SK-N-SH treated with all-trans-retinoic acid at 6 μM for 48 hours (cell line): ENCODE measurements at regions not wholly inside any gene's neighbourhood (a gene's known extent, or its start where the extent isn't known, plus 50 kb on each side); places are given as distances from the start of the nearest gene placed in this dataset.

Experiments used
- ATAC-seq: fragments of 200-7000 bp; cut with Tn5 transposase; 3 replicates; pipeline ENCODE4 v1.9.1; 2020; ENCODE audit warnings: mild to moderate bottlenecking, moderate library complexity
- ARNTL ChIP-seq: fragments of 450-650 bp; formaldehyde crosslinking; IDR thresholded peaks from 2 replicates; pipeline ENCODE4 v1.5.0; 2020; ENCODE audit warnings: low read depth, mild to moderate bottlenecking, moderate library complexity, borderline replicate concordance
- BACH2 ChIP-seq: fragments of 250-450 bp; sonication (Bioruptor Pico); IDR thresholded peaks from 2 replicates; pipeline ENCODE4 v1.9.0; 2021; ENCODE audit warnings: mild to moderate bottlenecking, borderline replicate concordance
- CSDC2 ChIP-seq: fragments of 250-450 bp; sonication (Bioruptor Pico); IDR thresholded peaks from 2 replicates; pipeline ENCODE4 v1.5.0; 2020; ENCODE audit warnings: mild to moderate bottlenecking, moderate library complexity
- GLIS3 ChIP-seq: fragments of 250-450 bp; sonication (Bioruptor Pico); IDR thresholded peaks from 2 replicates; pipeline ENCODE4 v1.5.0; 2020; ENCODE audit warnings: mild to moderate bottlenecking, moderate library complexity
- ISL1 ChIP-seq: fragments of 250-450 bp; sonication (Bioruptor Pico); IDR thresholded peaks from 2 replicates; pipeline ENCODE4 v2.1.2; 2022; ENCODE audit warnings: mild to moderate bottlenecking, moderate library complexity
- OSR1 ChIP-seq: fragments of 250-450 bp; sonication (Bioruptor Pico); IDR thresholded peaks from 2 replicates; pipeline ENCODE4 v1.8.0; 2022; ENCODE audit warnings: moderate library complexity, mild to moderate bottlenecking, inconsistent platforms
- PPARA ChIP-seq: fragments of 250-450 bp; sonication (Bioruptor Pico); IDR thresholded peaks from 2 replicates; pipeline ENCODE4 v1.5.0; 2020; ENCODE audit warnings: mild to moderate bottlenecking, borderline replicate concordance
- RARB ChIP-seq: fragments of 250-450 bp; sonication (Bioruptor Pico); IDR thresholded peaks from 2 replicates; pipeline ENCODE4 v1.8.0; 2021; ENCODE audit warnings: mild to moderate bottlenecking, moderate library complexity
- SNAI2 ChIP-seq: fragments of 250-450 bp; sonication (Bioruptor Pico); IDR thresholded peaks from 2 replicates; pipeline ENCODE4 v1.5.0; 2020; ENCODE audit warnings: mild to moderate bottlenecking, moderate library complexity
- TCF4 ChIP-seq: fragments of 250-450 bp; sonication (Bioruptor Pico); IDR thresholded peaks from 2 replicates; pipeline ENCODE4 v1.8.0; 2021; ENCODE audit warnings: mild to moderate bottlenecking, moderate library complexity, borderline replicate concordance
- TOX ChIP-seq: fragments of 250-450 bp; sonication (Bioruptor Pico); IDR thresholded peaks from 2 replicates; pipeline ENCODE4 v1.8.0; 2021; ENCODE audit warnings: mild to moderate bottlenecking, moderate library complexity, borderline replicate concordance
- ZC3H10 ChIP-seq: fragments of 250-450 bp; sonication (Bioruptor Pico); IDR thresholded peaks from 2 replicates; pipeline ENCODE4 v1.5.1; 2021; ENCODE audit warnings: mild to moderate bottlenecking, moderate library complexity
- ZFP3 ChIP-seq: fragments of 250-450 bp; sonication (Bioruptor Pico); IDR thresholded peaks from 2 replicates; pipeline ENCODE4 v1.5.0; 2020; ENCODE audit warnings: mild to moderate bottlenecking, moderate library complexity
- ZFP30 ChIP-seq: fragments of 450-650 bp; formaldehyde crosslinking; IDR thresholded peaks from 2 replicates; pipeline ENCODE4 v1.5.0; 2022; ENCODE audit warnings: mild to moderate bottlenecking, moderate library complexity
- ZNF565 ChIP-seq: fragments of 450-650 bp; formaldehyde crosslinking; conservative IDR thresholded peaks from 2 replicates; pipeline ENCODE4 v1.5.0; 2020; ENCODE audit warnings: low read depth, mild to moderate bottlenecking, moderate library complexity
- ZNF70 ChIP-seq: fragments of 450-650 bp; formaldehyde crosslinking; IDR thresholded peaks from 2 replicates; pipeline ENCODE4 v1.5.0; 2020; ENCODE audit warnings: mild to moderate bottlenecking, moderate library complexity
- ZNF8 ChIP-seq: fragments of 450-650 bp; formaldehyde crosslinking; IDR thresholded peaks from 2 replicates; pipeline ENCODE4 v1.5.0; 2020; ENCODE audit warnings: mild to moderate bottlenecking, moderate library complexity
- TF ChIP-seq, protein P1 (sequence below): fragments of 250-450 bp; sonication (Bioruptor Pico); IDR thresholded peaks from 2 replicates; pipeline ENCODE4 v1.5.1; 2020; ENCODE audit warnings: low read depth, mild to moderate bottlenecking, moderate library complexity
- TF ChIP-seq, protein P2 (sequence below): fragments of 250-450 bp; sonication (Bioruptor Pico); IDR thresholded peaks from 2 replicates; pipeline ENCODE4 v1.8.0; 2020; ENCODE audit warnings: mild to moderate bottlenecking, moderate library complexity, borderline replicate concordance
- TF ChIP-seq, protein P3 (sequence below): fragments of 250-450 bp; sonication (Bioruptor Pico); IDR thresholded peaks from 2 replicates; pipeline ENCODE4 v1.8.0; 2021; ENCODE audit warnings: low read depth, mild to moderate bottlenecking, moderate library complexity, borderline replicate concordance
- TF ChIP-seq, protein P4 (sequence below): fragments of 250-450 bp; sonication (Bioruptor Pico); IDR thresholded peaks from 2 replicates; pipeline ENCODE4 v1.5.0; 2020; ENCODE audit warnings: mild to moderate bottlenecking, moderate library complexity

DNA sequence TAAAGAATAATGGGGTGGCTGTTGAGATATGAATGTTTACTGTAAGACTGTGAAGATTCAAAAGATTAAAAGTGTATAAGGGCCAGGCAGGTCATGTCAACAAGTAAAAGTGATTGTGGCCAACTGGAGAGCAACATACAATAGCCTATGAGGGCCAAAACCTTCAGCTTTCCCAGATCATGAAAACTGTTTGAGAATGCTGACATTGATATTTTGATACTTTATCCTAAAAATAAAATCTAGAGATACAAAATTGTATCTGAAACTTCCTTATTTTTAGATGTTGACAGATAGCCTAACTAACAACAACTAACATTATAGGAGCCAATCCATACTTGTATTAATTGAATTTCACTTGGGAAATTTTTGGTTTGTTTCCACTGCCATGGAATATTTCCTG is 70.3 kb upstream of the PAK5 start:
- ATAC-seq = no peak
- TF ChIP-seq, protein P1, sequence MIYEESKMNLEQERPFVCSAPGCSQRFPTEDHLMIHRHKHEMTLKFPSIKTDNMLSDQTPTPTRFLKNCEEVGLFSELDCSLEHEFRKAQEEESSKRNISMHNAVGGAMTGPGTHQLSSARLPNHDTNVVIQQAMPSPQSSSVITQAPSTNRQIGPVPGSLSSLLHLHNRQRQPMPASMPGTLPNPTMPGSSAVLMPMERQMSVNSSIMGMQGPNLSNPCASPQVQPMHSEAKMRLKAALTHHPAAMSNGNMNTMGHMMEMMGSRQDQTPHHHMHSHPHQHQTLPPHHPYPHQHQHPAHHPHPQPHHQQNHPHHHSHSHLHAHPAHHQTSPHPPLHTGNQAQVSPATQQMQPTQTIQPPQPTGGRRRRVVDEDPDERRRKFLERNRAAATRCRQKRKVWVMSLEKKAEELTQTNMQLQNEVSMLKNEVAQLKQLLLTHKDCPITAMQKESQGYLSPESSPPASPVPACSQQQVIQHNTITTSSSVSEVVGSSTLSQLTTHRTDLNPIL = no peak
- TF ChIP-seq BACH2 (CRISPR knock-in tag) (no peak), ZNF70 (CRISPR knock-in tag) (no peak), TCF4 (CRISPR knock-in tag) (no peak), OSR1 (CRISPR knock-in tag) (no peak), ZNF565 (CRISPR knock-in tag) (no peak), ISL1 (CRISPR knock-in tag) (no peak), CSDC2 (CRISPR knock-in tag) (no peak), ZNF8 (no peak), RARB (CRISPR knock-in tag) (no peak), TOX (CRISPR knock-in tag) (no peak), ZFP30 (CRISPR knock-in tag) (no peak), ZC3H10 (CRISPR knock-in tag) (no peak), ZFP3 (CRISPR knock-in tag) (no peak)
- TF ChIP-seq, protein P2, sequence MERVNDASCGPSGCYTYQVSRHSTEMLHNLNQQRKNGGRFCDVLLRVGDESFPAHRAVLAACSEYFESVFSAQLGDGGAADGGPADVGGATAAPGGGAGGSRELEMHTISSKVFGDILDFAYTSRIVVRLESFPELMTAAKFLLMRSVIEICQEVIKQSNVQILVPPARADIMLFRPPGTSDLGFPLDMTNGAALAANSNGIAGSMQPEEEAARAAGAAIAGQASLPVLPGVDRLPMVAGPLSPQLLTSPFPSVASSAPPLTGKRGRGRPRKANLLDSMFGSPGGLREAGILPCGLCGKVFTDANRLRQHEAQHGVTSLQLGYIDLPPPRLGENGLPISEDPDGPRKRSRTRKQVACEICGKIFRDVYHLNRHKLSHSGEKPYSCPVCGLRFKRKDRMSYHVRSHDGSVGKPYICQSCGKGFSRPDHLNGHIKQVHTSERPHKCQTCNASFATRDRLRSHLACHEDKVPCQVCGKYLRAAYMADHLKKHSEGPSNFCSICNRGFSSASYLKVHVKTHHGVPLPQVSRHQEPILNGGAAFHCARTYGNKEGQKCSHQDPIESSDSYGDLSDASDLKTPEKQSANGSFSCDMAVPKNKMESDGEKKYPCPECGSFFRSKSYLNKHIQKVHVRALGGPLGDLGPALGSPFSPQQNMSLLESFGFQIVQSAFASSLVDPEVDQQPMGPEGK = no peak
- TF ChIP-seq, protein P3, sequence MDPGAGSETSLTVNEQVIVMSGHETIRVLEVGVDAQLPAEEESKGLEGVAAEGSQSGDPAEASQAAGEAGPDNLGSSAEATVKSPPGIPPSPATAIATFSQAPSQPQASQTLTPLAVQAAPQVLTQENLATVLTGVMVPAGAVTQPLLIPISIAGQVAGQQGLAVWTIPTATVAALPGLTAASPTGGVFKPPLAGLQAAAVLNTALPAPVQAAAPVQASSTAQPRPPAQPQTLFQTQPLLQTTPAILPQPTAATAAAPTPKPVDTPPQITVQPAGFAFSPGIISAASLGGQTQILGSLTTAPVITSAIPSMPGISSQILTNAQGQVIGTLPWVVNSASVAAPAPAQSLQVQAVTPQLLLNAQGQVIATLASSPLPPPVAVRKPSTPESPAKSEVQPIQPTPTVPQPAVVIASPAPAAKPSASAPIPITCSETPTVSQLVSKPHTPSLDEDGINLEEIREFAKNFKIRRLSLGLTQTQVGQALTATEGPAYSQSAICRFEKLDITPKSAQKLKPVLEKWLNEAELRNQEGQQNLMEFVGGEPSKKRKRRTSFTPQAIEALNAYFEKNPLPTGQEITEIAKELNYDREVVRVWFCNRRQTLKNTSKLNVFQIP (CRISPR knock-in tag) = no peak

DNA sequence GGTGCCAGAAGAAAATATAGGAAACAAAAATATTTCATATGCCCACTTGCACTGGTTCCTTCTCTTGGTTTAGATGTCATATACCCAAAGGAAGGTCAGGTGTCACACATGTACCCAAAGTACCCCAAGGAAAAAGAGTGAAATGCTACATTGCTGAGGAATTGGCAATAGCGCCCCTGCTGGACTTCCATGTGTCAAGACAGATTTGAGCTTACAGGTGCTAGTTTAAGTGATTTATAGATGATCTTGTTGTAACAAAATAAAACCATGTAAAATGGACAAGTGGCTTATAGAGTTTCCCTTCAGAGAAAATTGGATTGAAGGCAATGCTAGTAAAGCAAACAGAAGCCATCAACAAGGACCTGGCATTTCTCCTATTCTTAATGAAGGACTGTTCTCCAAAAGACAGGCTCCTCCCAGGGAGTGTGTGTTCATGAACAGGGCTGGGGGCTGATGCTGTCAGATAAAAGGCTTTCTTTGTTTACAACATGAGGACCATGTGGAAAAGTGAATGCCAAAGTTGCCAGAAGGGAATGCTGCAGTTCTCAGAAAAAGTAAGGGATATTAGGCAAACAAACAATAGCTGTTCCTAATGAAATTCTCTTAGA is 64.3 kb upstream of the PAK5 start:
- no peak for ATAC-seq
- TF ChIP-seq ZNF8 = no peak
- TF ChIP-seq BACH2 (CRISPR knock-in tag) = no peak

DNA sequence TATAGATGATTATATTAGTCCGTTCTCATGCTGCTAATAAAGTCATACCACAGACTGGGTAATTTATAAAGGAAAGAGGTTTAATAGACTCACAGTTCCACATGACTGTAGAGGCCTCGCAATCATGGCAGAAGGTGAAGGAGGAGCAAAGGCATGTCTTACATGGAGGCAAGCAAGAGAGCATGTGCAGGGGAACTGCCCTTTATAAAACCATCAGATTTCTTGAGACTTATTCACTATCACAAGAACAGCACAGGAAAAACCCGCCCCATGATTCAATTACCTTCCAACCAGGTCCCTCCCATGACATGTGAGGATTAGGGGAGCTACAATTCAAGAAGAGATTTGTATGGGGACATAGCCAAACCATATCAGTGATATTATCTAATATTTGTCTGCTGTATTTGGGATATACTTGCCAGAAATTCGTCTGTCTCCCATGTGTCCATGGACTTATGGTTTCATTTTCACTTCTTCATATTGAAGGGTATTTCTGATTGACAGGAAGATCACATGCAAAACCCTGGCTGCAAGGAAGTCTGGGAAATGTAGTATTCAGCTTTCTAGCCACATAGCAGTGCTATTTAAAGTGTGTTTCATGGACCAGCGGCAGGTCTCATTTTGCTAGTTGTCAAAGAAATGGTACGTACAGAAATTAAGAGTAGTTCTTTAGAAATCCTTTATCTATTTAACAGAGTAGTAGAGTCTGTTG is 50.5 kb upstream of the PAK5 start:
- no peak; the same call in 2 of the 3 replicates for ATAC-seq
- TF ChIP-seq CSDC2 (CRISPR knock-in tag) (no peak), PPARA (CRISPR knock-in tag) (no peak), ZNF565 (CRISPR knock-in tag) (no peak), SNAI2 (CRISPR knock-in tag) (no peak), BACH2 (CRISPR knock-in tag) (no peak), GLIS3 (CRISPR knock-in tag) (no peak), ZFP30 (CRISPR knock-in tag) (no peak), ARNTL (CRISPR knock-in tag) (no peak), RARB (CRISPR knock-in tag) (no peak), ZFP3 (CRISPR knock-in tag) (no peak)
- TF ChIP-seq, protein P3 (CRISPR knock-in tag) = no peak
- TF ChIP-seq, protein P1 = no peak
- TF ChIP-seq, protein P4, sequence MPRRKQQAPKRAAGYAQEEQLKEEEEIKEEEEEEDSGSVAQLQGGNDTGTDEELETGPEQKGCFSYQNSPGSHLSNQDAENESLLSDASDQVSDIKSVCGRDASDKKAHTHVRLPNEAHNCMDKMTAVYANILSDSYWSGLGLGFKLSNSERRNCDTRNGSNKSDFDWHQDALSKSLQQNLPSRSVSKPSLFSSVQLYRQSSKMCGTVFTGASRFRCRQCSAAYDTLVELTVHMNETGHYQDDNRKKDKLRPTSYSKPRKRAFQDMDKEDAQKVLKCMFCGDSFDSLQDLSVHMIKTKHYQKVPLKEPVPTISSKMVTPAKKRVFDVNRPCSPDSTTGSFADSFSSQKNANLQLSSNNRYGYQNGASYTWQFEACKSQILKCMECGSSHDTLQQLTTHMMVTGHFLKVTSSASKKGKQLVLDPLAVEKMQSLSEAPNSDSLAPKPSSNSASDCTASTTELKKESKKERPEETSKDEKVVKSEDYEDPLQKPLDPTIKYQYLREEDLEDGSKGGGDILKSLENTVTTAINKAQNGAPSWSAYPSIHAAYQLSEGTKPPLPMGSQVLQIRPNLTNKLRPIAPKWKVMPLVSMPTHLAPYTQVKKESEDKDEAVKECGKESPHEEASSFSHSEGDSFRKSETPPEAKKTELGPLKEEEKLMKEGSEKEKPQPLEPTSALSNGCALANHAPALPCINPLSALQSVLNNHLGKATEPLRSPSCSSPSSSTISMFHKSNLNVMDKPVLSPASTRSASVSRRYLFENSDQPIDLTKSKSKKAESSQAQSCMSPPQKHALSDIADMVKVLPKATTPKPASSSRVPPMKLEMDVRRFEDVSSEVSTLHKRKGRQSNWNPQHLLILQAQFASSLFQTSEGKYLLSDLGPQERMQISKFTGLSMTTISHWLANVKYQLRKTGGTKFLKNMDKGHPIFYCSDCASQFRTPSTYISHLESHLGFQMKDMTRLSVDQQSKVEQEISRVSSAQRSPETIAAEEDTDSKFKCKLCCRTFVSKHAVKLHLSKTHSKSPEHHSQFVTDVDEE = no peak
